Activated B cell treated with CpG ODN at 0.5 μM for 24 hours (primary cell): ENCODE measurements at regions not wholly inside any gene's neighbourhood (a gene's known extent, or its start where the extent isn't known, plus 50 kb on each side); places are given as distances from the start of the nearest gene placed in this dataset.
"Not testable (repeated sequence)": the region's sequence is repeated elsewhere in the genome, so short reads cannot be mapped to it uniquely, and the experiment has no call there.

ENCODE experiments used
- ATAC-seq: fragments of 200-7000 bp; cut with Tn5 transposase; one replicate; pipeline ENCODE4 v1.10.0; 2021; ENCODE audit warnings: low read depth, mild to moderate bottlenecking, moderate library complexity
- CTCF ChIA-PET: fragments of 350-600 bp; sonication (Branson Sonifier 250); formaldehyde crosslinking; loops from one replicate; lab custom pipeline; 2021; ENCODE audit warnings: antibody characterized with exemption; lab: Charles Lee
- POLR2A ChIA-PET: fragments of 350-600 bp; sonication (Branson Sonifier 250); formaldehyde crosslinking; loops from one replicate; lab custom pipeline; 2021; ENCODE audit warnings: antibody characterized with exemption; lab: Charles Lee
- DNase-seq: peaks from one replicate; pipeline ENCODE4 v3.0.0; 2022
- H3K27ac Mint-ChIP-seq: one replicate; pipeline ENCODE4 v1.8.0; 2020; ENCODE audit warnings: mixed read lengths
- H3K27me3 Mint-ChIP-seq: one replicate; pipeline ENCODE4 v1.8.0; 2021; ENCODE audit warnings: mixed read lengths
- H3K36me3 Mint-ChIP-seq: one replicate; pipeline ENCODE4 v1.8.0; 2021; ENCODE audit warnings: low read depth, mixed read lengths
- H3K4me1 Mint-ChIP-seq: one replicate; pipeline ENCODE4 v1.8.0; 2021; ENCODE audit warnings: mixed read lengths
- H3K4me3 Mint-ChIP-seq: one replicate; pipeline ENCODE4 v1.8.0; 2020; ENCODE audit warnings: mild to moderate bottlenecking, mixed read lengths
- H3K9me3 Mint-ChIP-seq: one replicate; pipeline ENCODE4 v1.8.0; 2020; ENCODE audit warnings: mixed read lengths
- intact Hi-C: fragments of 100-400 bp; cut with micrococcal nuclease; formaldehyde crosslinking; loops from one replicate; pipeline ENCODE4 v1.15.1; 2024
- TF ChIP-seq, protein P1 (sequence below): fragments of 200-600 bp; IDR thresholded peaks from one replicate; pipeline ENCODE4 v1.8.0; 2022; ENCODE audit warnings: antibody characterized with exemption, mild to moderate bottlenecking

DNA sequence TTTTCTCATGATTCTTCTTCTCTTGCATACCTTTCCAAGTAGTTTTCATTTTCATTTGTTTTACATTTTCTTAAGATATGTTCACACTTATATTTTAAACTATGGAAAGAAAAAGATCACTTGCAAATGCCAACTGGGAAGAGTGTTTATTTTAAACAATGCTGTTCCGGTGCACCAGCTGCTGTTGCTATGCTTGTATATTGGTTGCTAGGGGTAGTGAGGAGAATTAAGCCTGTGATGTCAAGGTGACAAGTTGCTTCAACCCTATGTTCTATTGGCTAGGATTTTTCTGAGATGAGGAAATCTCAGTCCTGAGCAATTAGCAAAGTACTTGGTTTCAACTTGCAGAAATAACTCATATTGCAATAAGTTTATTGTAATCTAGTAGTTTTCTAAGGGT lies 500.1 kb downstream of the MFSD1 start:
- Mint-ChIP-seq H3K4me3 (no peak overlapping the region), H3K36me3 (no peaks in the 10 kb centered on the region), H3K9me3 (peaks cover 1% of the 10 kb centered on the region), H3K4me1 (no peaks in the 10 kb centered on the region), H3K27ac (no peak overlapping the region), H3K27me3 (peaks cover 7% of the 10 kb centered on the region)
- DNase-seq (no peak), ATAC-seq (no peak)
- CTCF ChIA-PET = no interaction called here
- intact Hi-C loops = no loop called here
- POLR2A ChIA-PET = no interaction called here
- TF ChIP-seq, protein P1, sequence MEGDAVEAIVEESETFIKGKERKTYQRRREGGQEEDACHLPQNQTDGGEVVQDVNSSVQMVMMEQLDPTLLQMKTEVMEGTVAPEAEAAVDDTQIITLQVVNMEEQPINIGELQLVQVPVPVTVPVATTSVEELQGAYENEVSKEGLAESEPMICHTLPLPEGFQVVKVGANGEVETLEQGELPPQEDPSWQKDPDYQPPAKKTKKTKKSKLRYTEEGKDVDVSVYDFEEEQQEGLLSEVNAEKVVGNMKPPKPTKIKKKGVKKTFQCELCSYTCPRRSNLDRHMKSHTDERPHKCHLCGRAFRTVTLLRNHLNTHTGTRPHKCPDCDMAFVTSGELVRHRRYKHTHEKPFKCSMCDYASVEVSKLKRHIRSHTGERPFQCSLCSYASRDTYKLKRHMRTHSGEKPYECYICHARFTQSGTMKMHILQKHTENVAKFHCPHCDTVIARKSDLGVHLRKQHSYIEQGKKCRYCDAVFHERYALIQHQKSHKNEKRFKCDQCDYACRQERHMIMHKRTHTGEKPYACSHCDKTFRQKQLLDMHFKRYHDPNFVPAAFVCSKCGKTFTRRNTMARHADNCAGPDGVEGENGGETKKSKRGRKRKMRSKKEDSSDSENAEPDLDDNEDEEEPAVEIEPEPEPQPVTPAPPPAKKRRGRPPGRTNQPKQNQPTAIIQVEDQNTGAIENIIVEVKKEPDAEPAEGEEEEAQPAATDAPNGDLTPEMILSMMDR = no peak

DNA sequence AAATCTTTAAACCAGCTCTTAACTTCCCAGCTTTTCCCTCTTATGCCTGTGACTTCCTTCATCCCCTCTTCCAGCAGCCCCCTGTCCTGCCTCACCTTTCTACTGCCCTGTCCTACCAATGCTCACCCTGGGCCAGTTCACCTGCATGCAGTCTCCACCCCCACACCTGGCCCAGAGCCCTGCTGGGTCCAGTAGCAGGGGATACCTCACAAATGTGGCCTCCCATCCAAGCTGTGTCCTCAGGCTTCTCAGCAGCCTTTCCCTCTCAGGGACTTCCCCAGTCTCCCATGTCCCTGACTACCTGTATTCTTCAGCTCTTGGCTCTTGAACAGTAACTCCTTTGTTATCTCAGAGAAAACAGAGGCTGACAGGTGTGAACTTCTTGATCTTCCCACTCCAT lies 503.2 kb downstream of the MFSD1 start:
- TF ChIP-seq, protein P1 = no peak
- no peak for DNase-seq
- H3K36me3 Mint-ChIP-seq = no peaks in the 10 kb centered on the region
- no peak for ATAC-seq
- H3K4me1 Mint-ChIP-seq = no peaks in the 10 kb centered on the region
- POLR2A ChIA-PET = no interaction called here
- H3K27me3 Mint-ChIP-seq = peaks cover 10% of the 10 kb centered on the region
- intact Hi-C loops = no loop called here
- H3K4me3 Mint-ChIP-seq = no peak overlapping the region
- no peak overlapping the region for H3K27ac Mint-ChIP-seq
- H3K9me3 Mint-ChIP-seq = peaks cover 4% of the 10 kb centered on the region
- CTCF ChIA-PET = no interaction called here

DNA sequence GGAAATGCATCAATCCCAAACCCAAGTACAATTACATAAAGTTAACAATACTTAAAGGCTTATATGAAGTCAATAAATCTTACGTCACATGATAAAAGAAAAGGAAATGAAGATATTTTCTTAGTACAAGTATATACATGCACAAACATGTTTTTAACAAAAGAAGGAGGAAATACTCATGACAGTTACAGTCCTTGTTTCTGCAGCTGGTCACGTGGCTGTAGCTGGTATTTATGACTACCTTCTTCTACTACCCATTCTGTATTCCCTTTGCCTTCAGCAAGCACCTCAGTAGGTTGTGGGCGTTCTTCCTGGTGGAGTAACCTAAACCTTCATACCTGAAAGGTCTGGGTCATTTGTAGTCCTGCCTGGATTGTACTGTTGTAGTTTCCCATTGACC lies 514.9 kb downstream of the MFSD1 start:
- H3K27ac Mint-ChIP-seq = not testable (repeated sequence)

DNA sequence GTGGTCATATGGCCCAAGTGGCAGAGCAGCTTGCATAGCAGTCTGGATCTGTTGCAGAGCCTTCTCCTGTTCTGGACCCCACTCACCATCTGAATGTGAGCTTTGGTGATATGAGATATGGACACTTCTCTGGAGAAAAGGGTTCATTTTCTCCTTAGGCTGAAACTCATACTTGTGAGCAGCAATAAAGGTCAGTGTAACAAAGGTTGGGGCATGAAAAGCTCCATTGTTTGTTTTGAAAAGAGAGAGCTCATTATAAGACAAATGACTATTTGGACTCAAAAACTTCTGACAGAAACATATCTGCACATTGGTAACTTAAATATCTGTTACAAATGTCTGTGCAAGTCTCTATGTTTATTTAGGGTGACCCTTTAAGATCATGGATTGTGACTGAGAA lies 517.3 kb downstream of the MFSD1 start:
- intact Hi-C loops = no loop called here
- H3K9me3 Mint-ChIP-seq = no peaks in the 10 kb centered on the region
- no peak overlapping the region for H3K27ac Mint-ChIP-seq
- ChIA-PET POLR2A (no interaction called here), CTCF (no interaction called here)
- no peaks in the 10 kb centered on the region for H3K4me1 Mint-ChIP-seq
- ATAC-seq (no peak), DNase-seq (no peak)
- no peaks in the 10 kb centered on the region for H3K36me3 Mint-ChIP-seq
- TF ChIP-seq, protein P1 = no peak
- H3K4me3 Mint-ChIP-seq = no peak overlapping the region
- peaks cover 2% of the 10 kb centered on the region for H3K27me3 Mint-ChIP-seq

More for the DNA sequence above, 514.9 kb downstream of the MFSD1 start:
- H3K27me3 Mint-ChIP-seq, intact Hi-C loops, H3K4me3 Mint-ChIP-seq, POLR2A ChIA-PET, ATAC-seq, H3K9me3 Mint-ChIP-seq, H3K4me1 Mint-ChIP-seq, CTCF ChIA-PET, DNase-seq, H3K36me3 Mint-ChIP-seq: not testable (repeated sequence)

DNA sequence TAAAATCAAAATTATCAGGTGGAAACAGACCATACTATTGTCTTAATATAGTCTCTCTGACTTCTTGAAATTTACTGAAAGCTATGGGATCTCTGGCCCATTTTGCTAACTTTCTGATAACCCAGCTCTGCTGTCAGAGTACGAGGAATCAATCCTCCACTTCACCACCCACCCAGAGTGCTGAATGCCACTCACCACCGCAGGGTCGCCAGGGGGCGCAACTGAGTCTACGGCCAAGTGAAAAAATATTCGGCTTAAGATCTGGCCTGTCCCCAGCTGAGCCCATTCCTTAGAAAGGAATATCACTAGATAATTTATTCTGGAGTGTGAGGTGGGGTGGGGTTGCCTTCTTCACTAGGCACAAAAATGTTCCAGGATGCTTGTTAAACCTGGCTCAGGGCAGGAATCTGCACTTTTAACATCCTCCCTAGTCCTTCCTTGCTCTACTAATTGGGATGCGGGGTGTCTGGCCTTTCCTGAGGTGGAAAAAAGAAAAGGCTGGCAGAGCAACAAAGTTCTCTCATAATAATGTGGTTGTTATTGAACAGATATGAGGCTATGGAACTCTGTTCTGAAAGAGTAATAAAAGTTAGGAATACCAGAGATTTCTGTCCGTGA lies 520.6 kb downstream of the MFSD1 start:
- Mint-ChIP-seq H3K9me3 (no peaks in the 10 kb centered on the region), H3K36me3 (no peaks in the 10 kb centered on the region), H3K4me1 (no peaks in the 10 kb centered on the region), H3K4me3 (no peak overlapping the region), H3K27ac (no peak overlapping the region), H3K27me3 (peaks cover 2% of the 10 kb centered on the region)
- TF ChIP-seq, protein P1 = no peak
- intact Hi-C loops = no loop called here
- no peak for DNase-seq
- ChIA-PET CTCF (interaction anchor here (1.1 to 1.2 kb wide), 2 partner anchors 11 to 485 kb away, joined by 3 read pairs; no protein-coding TSS in a partner anchor), POLR2A (no interaction called here)
- no peak for ATAC-seq

DNA sequence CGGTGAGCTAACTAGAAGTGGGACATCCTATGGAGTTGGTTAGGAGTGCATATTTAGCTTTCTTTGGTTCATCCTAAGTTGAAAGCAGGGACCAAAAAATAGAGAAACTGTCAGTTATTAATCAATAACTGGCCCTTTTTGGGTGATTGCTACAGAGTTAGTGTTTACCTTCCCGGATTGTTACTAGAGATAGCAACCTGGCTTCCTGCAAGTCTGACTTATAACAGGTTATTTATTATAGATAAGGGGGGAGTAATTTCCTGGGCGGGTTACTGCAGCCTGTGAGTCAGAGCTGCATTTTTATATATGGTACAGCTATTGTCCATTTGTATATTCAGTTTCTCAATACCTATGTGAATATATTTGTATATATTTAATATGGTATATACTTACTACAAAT lies 522.0 kb downstream of the MFSD1 start:
- Mint-ChIP-seq H3K27me3 (peaks cover 2% of the 10 kb centered on the region), H3K4me1 (no peaks in the 10 kb centered on the region), H3K27ac (no peak overlapping the region), H3K4me3 (no peak overlapping the region), H3K36me3 (no peaks in the 10 kb centered on the region), H3K9me3 (no peaks in the 10 kb centered on the region)
- CTCF ChIA-PET = no interaction called here
- intact Hi-C loops = no loop called here
- DNase-seq (no peak), ATAC-seq (no peak)
- TF ChIP-seq, protein P1 = no peak
- POLR2A ChIA-PET = no interaction called here
